Testis (tissue), 2 donors: ENCODE measurements at regions not wholly inside any gene's neighbourhood (a gene's known extent, or its start where the extent isn't known, plus 50 kb on each side); places are given as distances from the start of the nearest gene placed in this dataset.

Experiments
- DNase-seq: peaks from one replicate; pipeline ENCODE4 v3.0.0-alpha.2; 2019
- H3K27ac ChIP-seq, 2 donors: fragments of 200-600 bp; sonication (generic); one replicate each; pipeline ENCODE4 v1.5.1; 2019
- H3K27me3 ChIP-seq: fragments of 200-600 bp; sonication (generic); one replicate; pipeline ENCODE4 v1.5.1; 2019
- H3K36me3 ChIP-seq: fragments of 200-600 bp; sonication (generic); one replicate; pipeline ENCODE4 v1.5.1; 2017; ENCODE audit warnings: low read depth; ENCODE audit errors: missing control alignments
- H3K4me1 ChIP-seq: fragments of 200-600 bp; sonication (generic); one replicate; pipeline ENCODE4 v1.5.1; 2019
- H3K4me3 ChIP-seq, 2 donors: fragments of 200-600 bp; sonication (generic); one replicate each; pipeline ENCODE4 v1.5.1; 2017 to 2019
- H3K9me3 ChIP-seq: fragments of 200-600 bp; sonication (generic); one replicate; pipeline ENCODE4 v1.5.1; 2017
- POLR2A ChIP-seq: fragments of 450-650 bp; IDR thresholded peaks from one replicate; pipeline ENCODE4 v1.6.1; 2017; ENCODE audit warnings: antibody characterized with exemption, mild to moderate bottlenecking, moderate library complexity
- WGBS, 2 donors: methylation state at CpG; one replicate each; pipeline ENCODE4 v1.1.5; 2018; 5-methylcytosine and 5-hydroxymethylcytosine counted together
- intact Hi-C: fragments of 100-400 bp; cut with DNase I; formaldehyde crosslinking; loops from one replicate; pipeline ENCODE4 v1.15.1; 2023; ENCODE audit warnings: low total_unique reads
- TF ChIP-seq, protein P1 (sequence below), 3 experiments: fragments of 450-650 bp in 2 of 3; fragments of 200-600 bp in 1 of 3; sonication (generic) in 1 of 3; IDR thresholded peaks; one replicate each; pipeline ENCODE4 v1.5.1; 2016 to 2019; ENCODE audit warnings: antibody characterized with exemption in 3 of 3, mild to moderate bottlenecking in 2 of 3, moderate library complexity in 1 of 3

DNA sequence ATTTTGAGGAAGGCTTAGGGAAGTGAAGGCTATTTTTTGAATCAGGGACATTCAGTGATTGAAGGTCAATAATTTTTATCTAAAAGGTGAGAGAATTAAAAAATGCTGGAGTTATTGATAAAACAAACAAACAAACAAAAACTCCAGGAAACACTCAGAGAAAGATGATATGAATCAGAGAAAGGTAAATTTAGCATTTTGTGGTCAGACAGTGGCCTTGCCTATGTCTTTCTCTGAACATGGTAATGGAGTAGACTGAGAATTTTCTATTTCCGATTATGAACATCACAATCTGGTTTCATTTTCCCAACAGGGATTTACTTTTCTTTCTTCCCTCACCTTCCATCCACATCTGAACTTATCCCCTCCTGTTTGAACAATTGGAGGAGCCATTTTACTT lies 353.6 kb upstream of the RIOK2 start:
- intact Hi-C loops, result no loop called here
- H3K36me3 ChIP-seq, result no peaks in the 10 kb centered on the region
- H3K27ac ChIP-seq, result no peak overlapping the region
- no peak for DNase-seq
- no peak for TF ChIP-seq POLR2A
- TF ChIP-seq, protein P1, sequence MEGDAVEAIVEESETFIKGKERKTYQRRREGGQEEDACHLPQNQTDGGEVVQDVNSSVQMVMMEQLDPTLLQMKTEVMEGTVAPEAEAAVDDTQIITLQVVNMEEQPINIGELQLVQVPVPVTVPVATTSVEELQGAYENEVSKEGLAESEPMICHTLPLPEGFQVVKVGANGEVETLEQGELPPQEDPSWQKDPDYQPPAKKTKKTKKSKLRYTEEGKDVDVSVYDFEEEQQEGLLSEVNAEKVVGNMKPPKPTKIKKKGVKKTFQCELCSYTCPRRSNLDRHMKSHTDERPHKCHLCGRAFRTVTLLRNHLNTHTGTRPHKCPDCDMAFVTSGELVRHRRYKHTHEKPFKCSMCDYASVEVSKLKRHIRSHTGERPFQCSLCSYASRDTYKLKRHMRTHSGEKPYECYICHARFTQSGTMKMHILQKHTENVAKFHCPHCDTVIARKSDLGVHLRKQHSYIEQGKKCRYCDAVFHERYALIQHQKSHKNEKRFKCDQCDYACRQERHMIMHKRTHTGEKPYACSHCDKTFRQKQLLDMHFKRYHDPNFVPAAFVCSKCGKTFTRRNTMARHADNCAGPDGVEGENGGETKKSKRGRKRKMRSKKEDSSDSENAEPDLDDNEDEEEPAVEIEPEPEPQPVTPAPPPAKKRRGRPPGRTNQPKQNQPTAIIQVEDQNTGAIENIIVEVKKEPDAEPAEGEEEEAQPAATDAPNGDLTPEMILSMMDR (IDR thresholded peaks at IDR 0.05), result no peak
- no peak overlapping the region for H3K4me3 ChIP-seq
- no peaks in the 10 kb centered on the region for H3K27me3 ChIP-seq
- no peaks in the 10 kb centered on the region for H3K4me1 ChIP-seq
- 92 to 93% methylated on average over 1 of the region's 1 CpG for WGBS, 2 donors
- H3K9me3 ChIP-seq, result no peaks in the 10 kb centered on the region

DNA sequence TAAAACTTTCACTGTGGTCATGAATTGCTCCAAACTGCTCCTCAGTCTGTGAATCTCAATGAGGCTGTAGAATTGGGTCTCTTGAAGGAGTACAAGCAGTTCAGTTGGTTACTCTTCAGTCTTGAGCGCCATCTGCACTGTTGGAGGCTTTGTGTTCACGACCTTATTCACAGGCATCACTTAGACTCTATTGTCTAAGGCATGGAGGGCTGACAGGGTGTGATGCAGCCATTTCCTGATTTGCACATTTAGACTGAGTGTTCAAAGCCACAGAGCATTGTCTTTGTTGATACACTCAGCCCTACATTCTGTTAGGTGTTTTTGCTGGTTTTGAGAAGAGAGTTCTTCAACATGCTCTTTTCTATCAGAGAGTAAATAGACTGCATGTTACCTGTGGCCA lies 355.9 kb upstream of the RIOK2 start:
- Histone ChIP-seq H3K4me3 (no peak overlapping the region), H3K27ac (no peak overlapping the region), H3K27me3 (no peaks in the 10 kb centered on the region), H3K4me1 (no peaks in the 10 kb centered on the region), H3K9me3 (no peaks in the 10 kb centered on the region), H3K36me3 (no peaks in the 10 kb centered on the region)
- WGBS, 2 donors, result 82 to 94% methylated on average over 2 of the region's 2 CpGs
- no peak for TF ChIP-seq POLR2A
- TF ChIP-seq, protein P1 (IDR thresholded peaks at IDR 0.05), result no peak
- no peak for DNase-seq
- intact Hi-C loops, result no loop called here

DNA sequence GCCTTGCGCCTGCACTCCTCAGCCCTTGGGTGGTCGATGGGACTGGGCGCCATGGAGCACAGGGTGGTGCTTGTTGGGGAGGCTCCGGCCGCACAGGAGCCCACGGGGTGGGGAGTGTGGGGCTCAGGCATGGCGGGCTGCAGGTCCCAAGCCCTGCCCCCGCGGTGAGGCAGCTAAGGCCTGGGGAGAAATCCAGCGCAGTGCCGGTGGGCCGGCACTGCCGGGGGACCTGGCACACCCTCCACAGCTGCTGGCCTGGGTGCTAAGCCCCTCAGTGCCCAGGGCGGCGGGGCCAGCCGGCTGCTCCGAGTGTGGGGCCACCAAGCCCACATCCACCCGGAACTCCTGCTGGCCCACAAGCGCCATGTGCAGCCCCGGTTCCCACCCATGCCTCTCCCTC lies 358.8 kb upstream of the RIOK2 start:
- 63 to 74% methylated on average over 2 to 20 of the region's 20 CpGs for WGBS, 2 donors
- TF ChIP-seq, protein P1 (IDR thresholded peaks at IDR 0.05), result no peak
- no peak for TF ChIP-seq POLR2A
- Histone ChIP-seq H3K36me3 (no peaks in the 10 kb centered on the region), H3K4me3 (peak overlapping the region; percentile 29 to 34), H3K4me1 (no peaks in the 10 kb centered on the region), H3K27ac (no peak overlapping the region), H3K27me3 (no peaks in the 10 kb centered on the region), H3K9me3 (no peaks in the 10 kb centered on the region)
- intact Hi-C loops, result no loop called here
- DNase-seq, result no peak

DNA sequence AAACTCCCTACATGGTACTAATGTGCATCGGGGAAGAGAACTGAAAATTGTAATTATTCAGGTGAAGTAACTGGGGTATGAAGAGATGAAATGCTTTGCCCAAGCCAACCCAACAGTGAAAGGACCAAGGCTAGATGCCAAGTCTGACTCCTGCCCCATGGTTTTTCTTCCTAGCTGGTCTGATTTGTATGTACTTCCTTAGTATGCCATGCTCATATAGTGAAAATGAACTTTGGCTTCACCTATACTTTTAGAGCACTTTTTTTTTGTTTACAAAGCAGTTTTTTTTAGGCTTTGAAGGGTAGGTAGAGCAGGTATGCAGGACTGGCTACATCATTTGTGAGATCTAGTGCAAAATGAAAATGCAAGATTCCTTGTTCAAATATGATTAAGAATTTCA lies 359.4 kb upstream of the RIOK2 start:
- intact Hi-C loops, result no loop called here
- DNase-seq, result no peak
- Histone ChIP-seq H3K9me3 (no peaks in the 10 kb centered on the region), H3K4me3 (peak overlapping the region; percentile 29 to 34), H3K4me1 (no peaks in the 10 kb centered on the region), H3K36me3 (no peaks in the 10 kb centered on the region), H3K27me3 (no peaks in the 10 kb centered on the region), H3K27ac (no peak overlapping the region)
- 75 to 77% methylated on average over 1 of the region's 1 CpG for whole genome bisulfite sequencing, 2 donors
- no peak for TF ChIP-seq POLR2A
- TF ChIP-seq, protein P1 (IDR thresholded peaks at IDR 0.05), result no peak

DNA sequence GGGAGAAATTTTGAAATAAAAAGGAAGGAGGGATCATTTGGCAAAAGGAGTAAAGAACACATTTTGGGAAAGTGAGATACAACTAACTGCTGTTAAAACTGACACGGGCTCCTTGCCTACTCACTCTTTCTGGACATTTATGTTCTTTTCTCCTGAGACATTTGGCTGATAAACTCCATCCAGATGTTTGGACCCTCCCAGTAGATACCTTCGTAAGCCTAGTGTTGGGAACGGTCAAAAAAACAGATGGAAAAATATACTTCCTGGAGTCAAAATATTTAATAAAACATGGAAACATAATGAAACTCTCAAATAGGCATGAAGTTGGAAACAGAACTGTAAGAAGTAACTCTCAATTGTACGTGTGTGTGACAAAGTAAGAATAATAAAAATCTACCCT lies 360.1 kb upstream of the RIOK2 start:
- no peaks in the 10 kb centered on the region for H3K36me3 ChIP-seq
- no peak overlapping the region for H3K27ac ChIP-seq
- WGBS, 2 donors, result 56 to 64% methylated on average over 4 of the region's 4 CpGs
- H3K4me1 ChIP-seq, result no peaks in the 10 kb centered on the region
- H3K4me3 ChIP-seq, result no peak overlapping the region
- no peaks in the 10 kb centered on the region for H3K9me3 ChIP-seq
- intact Hi-C loops, result no loop called here
- no peak for DNase-seq
- TF ChIP-seq POLR2A, result no peak
- TF ChIP-seq, protein P1 (IDR thresholded peaks at IDR 0.05), result no peak
- no peaks in the 10 kb centered on the region for H3K27me3 ChIP-seq
